ENCODE measurements at regions not wholly inside any gene's neighbourhood (a gene's known extent, or its start where the extent isn't known, plus 50 kb on each side); places are given as distances from the start of the nearest gene placed in this dataset.

GRCh38 chr15:81071705-81072104 lies 62.4 kb upstream of the CFAP161 start:
- Histone ChIP-seq H3K79me2 (ENCODE audit: control insufficient read depth, insufficient read depth, low read length, unreplicated experiment) (no peaks in the 10 kb centered on the region), H3K4me3 (ENCODE audit: low read depth, low read length) (no peak overlapping the region), H3K4me1 (ENCODE audit: control insufficient read depth, insufficient read depth, low read length, unreplicated experiment) (no peaks in the 10 kb centered on the region), H3K27me3 (ENCODE audit: insufficient read depth, low read length) (peaks cover 3% of the 10 kb centered on the region; the same call in 1 of the 2 replicates), H2AFZ (ENCODE audit: low read length, unreplicated experiment) (no peak overlapping the region), H3K27ac (ENCODE audit: low read depth, low read length) (no peak overlapping the region), H3K36me3 (ENCODE audit: insufficient read depth, low read length) (no peaks in the 10 kb centered on the region)

DNA sequence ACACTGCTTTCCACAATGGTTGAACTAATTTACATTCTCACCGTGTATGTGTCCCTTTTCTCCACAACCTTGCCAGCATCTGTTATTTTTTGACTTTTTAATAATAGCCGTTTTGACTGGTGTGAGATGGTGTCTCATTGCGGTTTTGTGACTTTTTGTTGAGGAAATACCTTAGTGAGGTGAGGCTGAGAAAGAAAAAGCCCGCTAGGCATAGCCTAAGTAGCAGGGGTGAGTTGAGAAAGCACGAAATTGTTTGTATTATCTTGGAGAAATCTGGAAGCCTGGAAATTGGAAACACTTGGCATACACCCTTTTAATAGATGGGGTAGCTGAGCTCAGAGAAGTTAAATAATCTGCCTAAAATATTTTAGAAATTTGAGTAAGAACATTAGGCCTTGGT lies 61.5 kb upstream of the CFAP161 start:
- no peaks in the 10 kb centered on the region for H3K79me2 ChIP-seq (ENCODE audit: control insufficient read depth, insufficient read depth, low read length, unreplicated experiment)
- H3K27ac ChIP-seq (ENCODE audit: low read depth, low read length): no peak overlapping the region
- no peak overlapping the region for H3K4me3 ChIP-seq (ENCODE audit: low read depth, low read length)
- no peaks in the 10 kb centered on the region for H3K4me1 ChIP-seq (ENCODE audit: control insufficient read depth, insufficient read depth, low read length, unreplicated experiment)
- peaks cover 4% of the 10 kb centered on the region; the same call in 1 of the 2 replicates for H3K27me3 ChIP-seq (ENCODE audit: insufficient read depth, low read length)
- H3K36me3 ChIP-seq (ENCODE audit: insufficient read depth, low read length): no peaks in the 10 kb centered on the region
- H2AFZ ChIP-seq (ENCODE audit: low read length, unreplicated experiment): no peak overlapping the region

DNA sequence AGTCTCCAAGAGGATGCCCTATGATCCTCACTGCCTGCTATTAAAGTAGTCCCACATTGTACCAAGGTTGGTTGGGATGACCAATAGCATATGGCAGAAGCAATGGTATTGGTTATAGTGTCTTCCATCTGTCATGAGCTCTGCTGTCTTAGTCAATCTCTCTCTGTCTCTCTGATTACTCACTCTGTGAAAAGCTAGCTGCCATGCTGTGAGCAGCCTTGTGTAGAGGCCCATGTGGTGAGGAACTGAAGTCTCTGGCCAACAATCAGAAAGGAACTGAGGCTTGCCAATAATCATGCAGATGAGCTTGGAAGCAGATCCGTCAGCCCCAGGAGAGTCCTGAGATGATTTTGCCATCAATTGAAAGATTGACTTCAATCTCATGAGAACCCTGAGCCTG lies 60.3 kb upstream of the CFAP161 start:
- H3K27me3 ChIP-seq (ENCODE audit: insufficient read depth, low read length): peaks cover 4% of the 10 kb centered on the region; the same call in 1 of the 2 replicates
- no peaks in the 10 kb centered on the region for H3K79me2 ChIP-seq (ENCODE audit: control insufficient read depth, insufficient read depth, low read length, unreplicated experiment)
- H3K27ac ChIP-seq (ENCODE audit: low read depth, low read length): no peak overlapping the region
- H3K4me1 ChIP-seq (ENCODE audit: control insufficient read depth, insufficient read depth, low read length, unreplicated experiment): no peaks in the 10 kb centered on the region
- H3K36me3 ChIP-seq (ENCODE audit: insufficient read depth, low read length): no peaks in the 10 kb centered on the region
- H3K4me3 ChIP-seq (ENCODE audit: low read depth, low read length): no peak overlapping the region
- no peak overlapping the region for H2AFZ ChIP-seq (ENCODE audit: low read length, unreplicated experiment)

DNA sequence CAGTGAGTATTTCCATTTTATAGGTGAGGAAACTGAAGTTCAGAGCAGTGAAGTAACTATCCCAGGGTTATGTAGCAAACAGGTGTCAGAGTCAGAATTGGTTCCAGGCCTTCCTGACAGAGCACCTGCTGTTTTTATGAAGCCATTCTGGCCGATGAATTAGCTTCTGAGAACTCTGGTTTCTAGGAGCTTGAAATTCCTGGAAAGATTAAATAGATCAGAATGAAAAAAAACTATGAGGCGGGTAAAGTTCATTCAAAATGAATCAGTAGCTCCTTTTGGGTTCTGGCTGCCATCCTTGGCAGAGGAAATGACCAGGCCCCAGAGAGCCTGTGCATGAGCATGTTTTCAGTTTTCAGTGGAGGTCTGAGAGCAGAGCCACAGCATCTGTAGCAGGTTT lies 59.3 kb upstream of the CFAP161 start:
- Histone ChIP-seq H3K36me3 (ENCODE audit: insufficient read depth, low read length) (no peaks in the 10 kb centered on the region), H3K4me1 (ENCODE audit: control insufficient read depth, insufficient read depth, low read length, unreplicated experiment) (no peaks in the 10 kb centered on the region), H2AFZ (ENCODE audit: low read length, unreplicated experiment) (no peak overlapping the region), H3K4me3 (ENCODE audit: low read depth, low read length) (no peak overlapping the region), H3K79me2 (ENCODE audit: control insufficient read depth, insufficient read depth, low read length, unreplicated experiment) (no peaks in the 10 kb centered on the region), H3K27me3 (ENCODE audit: insufficient read depth, low read length) (peaks cover 4% of the 10 kb centered on the region; the same call in 1 of the 2 replicates), H3K27ac (ENCODE audit: low read depth, low read length) (no peak overlapping the region)

- H3K79me2 ChIP-seq (ENCODE audit: control insufficient read depth, insufficient read depth, low read length, unreplicated experiment): no peaks in the 10 kb centered on the region
- H3K27me3 ChIP-seq (ENCODE audit: insufficient read depth, low read length): peaks cover 4% of the 10 kb centered on the region; the same call in 1 of the 2 replicates
- H3K4me1 ChIP-seq (ENCODE audit: control insufficient read depth, insufficient read depth, low read length, unreplicated experiment): no peaks in the 10 kb centered on the region
- H3K4me3 ChIP-seq (ENCODE audit: low read depth, low read length): no peak overlapping the region
- H3K36me3 ChIP-seq (ENCODE audit: insufficient read depth, low read length): no peaks in the 10 kb centered on the region
- H3K27ac ChIP-seq (ENCODE audit: low read depth, low read length): no peak overlapping the region
- no peak overlapping the region for H2AFZ ChIP-seq (ENCODE audit: low read length, unreplicated experiment)
Observed at GRCh38 chr15:81075272-81075671, 58.8 kb upstream of the CFAP161 start.

DNA sequence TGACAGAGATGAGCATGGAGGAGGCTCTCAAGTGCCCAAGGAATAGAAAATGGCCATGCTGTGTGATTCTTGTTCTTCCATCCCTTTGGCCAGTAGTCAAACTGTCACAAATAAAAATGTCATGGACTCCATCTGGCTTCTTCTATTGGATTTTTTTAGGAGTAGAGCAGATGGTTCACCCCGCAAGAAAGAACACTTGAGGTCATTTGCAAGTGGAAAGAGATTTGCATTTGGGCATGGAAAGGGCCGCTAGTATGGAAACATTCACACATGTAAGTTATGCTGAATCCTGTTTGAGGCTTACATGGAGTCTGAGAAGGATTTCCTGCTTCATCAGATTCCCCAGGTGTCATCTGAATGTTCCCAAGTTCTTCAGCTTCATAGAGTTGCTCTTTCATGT lies 53.1 kb upstream of the CFAP161 start:
- Histone ChIP-seq H3K4me1 (ENCODE audit: control insufficient read depth, insufficient read depth, low read length, unreplicated experiment) (no peaks in the 10 kb centered on the region), H3K27ac (ENCODE audit: low read depth, low read length) (no peak overlapping the region), H3K79me2 (ENCODE audit: control insufficient read depth, insufficient read depth, low read length, unreplicated experiment) (no peaks in the 10 kb centered on the region), H2AFZ (ENCODE audit: low read length, unreplicated experiment) (no peak overlapping the region), H3K36me3 (ENCODE audit: insufficient read depth, low read length) (no peaks in the 10 kb centered on the region), H3K4me3 (ENCODE audit: low read depth, low read length) (no peak overlapping the region), H3K27me3 (ENCODE audit: insufficient read depth, low read length) (peaks cover 13% of the 10 kb centered on the region; the same call in 1 of the 2 replicates)

GRCh38 chr15:81083201-81083600 lies 50.9 kb upstream of the CFAP161 start:
- Histone ChIP-seq H3K4me1 (ENCODE audit: control insufficient read depth, insufficient read depth, low read length, unreplicated experiment) (no peaks in the 10 kb centered on the region), H2AFZ (ENCODE audit: low read length, unreplicated experiment) (no peak overlapping the region), H3K27me3 (ENCODE audit: insufficient read depth, low read length) (peaks cover 15% of the 10 kb centered on the region; the same call in 1 of the 2 replicates), H3K79me2 (ENCODE audit: control insufficient read depth, insufficient read depth, low read length, unreplicated experiment) (no peaks in the 10 kb centered on the region), H3K27ac (ENCODE audit: low read depth, low read length) (no peak overlapping the region), H3K4me3 (ENCODE audit: low read depth, low read length) (no peak overlapping the region), H3K36me3 (ENCODE audit: insufficient read depth, low read length) (no peaks in the 10 kb centered on the region)

Measured in ACC112 (cell line).